GM21360 (cell line): ENCODE measurements at regions not wholly inside any gene's neighbourhood (a gene's known extent, or its start where the extent isn't known, plus 50 kb on each side); places are given as distances from the start of the nearest gene placed in this dataset.
"Not testable (repeated sequence)": the region's sequence is repeated elsewhere in the genome, so short reads cannot be mapped to it uniquely, and the experiment has no call there.

Source experiments
- ATAC-seq: cut with Tn5 transposase; IDR thresholded peaks from one replicate; pipeline ENCODE4 v1.9.1; 2021; ENCODE audit warnings: mild to moderate bottlenecking, moderate library complexity; ENCODE audit not compliant: unreplicated experiment

- no peak for ATAC-seq
These were observed 169.2 kb downstream of the SQOR start for GRCh38 chr15:45804028-45804427.

GRCh38 chr15:45810201-45810600 is 175.4 kb downstream of the SQOR start:
- no peak for ATAC-seq

DNA sequence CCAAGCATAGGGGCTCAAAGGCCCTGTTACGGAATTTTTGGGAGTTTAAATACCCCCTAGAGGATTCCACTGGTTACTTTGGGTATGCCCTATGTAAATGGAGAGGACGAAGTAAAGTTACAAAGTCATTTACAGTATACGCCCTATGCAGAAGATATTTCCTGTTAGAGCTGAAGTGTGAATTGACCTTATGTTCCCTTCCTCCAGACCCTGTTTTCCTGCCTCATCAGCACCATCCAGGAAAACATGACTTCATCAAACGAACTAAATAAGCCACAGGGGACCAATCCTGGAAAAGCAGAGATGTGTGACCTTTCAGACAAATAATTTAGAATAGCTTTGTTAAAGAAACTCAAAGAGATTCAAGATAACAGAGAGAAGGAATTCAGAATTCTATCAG is 177.4 kb downstream of the SQOR start:
- no peak for ATAC-seq

- not testable (repeated sequence) for ATAC-seq
These were observed 182.7 kb downstream of the SQOR start for GRCh38 chr15:45817578-45817977.

DNA sequence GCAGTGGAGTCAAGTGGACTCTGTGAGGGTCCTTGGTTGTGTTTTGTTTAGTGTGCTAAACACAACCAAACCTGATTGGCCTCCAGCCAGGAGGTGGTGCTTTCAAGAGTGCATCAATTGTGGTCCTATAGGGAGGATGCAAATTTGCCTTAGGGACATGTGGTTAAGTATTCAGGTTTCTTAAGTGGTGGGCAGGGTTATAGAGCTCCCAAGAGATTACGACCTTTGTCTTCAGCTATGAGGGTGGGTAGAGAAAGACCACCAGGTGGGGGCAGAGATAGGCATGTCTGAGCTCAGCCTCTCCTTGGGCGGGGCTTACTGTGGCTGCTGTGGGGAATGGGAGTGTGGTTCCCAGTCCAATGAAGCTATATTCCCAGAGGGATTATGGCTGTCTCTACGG is 186.6 kb downstream of the SQOR start:
- ATAC-seq, result no peak

DNA sequence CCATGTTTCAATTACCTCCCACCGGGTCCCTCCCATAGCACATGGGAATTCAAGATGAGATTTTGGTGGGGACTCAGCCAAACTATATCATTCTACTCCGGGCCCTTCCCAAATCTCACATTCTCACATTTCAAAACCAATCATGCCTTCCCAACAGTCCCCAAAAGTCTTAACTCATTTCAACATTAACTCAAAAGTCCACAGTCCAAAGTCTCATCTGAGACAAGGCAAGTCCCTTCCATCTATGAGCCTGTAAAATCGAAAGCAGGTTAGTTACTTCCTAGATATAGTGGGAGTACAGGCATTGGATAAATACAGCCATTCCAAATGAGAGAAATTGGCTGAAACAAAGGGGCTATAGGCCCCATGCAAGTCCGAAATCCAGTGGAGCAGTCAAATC is 188.1 kb downstream of the SQOR start:
- ATAC-seq, result not testable (repeated sequence)

DNA sequence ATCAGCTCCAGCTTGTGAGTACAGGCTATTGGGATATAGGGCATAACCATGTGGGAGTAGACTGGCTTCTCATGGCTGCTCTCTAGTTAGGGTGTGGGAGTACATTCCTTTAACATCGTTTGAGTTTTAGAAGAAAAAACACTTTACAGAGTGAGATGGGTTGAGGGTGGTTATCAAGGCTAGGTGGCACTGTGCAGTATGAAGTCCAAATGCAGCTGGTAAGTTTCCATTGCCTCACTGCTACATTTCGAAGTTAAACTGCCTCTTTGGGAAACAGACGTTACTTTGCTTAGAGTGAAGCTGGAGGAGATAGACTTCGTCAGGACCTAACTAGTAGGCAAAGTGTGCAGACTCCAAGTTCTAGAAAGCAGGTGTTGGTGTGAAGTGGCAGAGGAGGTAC is 192.4 kb downstream of the SQOR start:
- ATAC-seq, result no peak

GRCh38 chr15:45827766-45828165 is 192.9 kb downstream of the SQOR start:
- no peak for ATAC-seq

GRCh38 chr15:45829336-45830153 is 194.7 kb downstream of the SQOR start:
- ATAC-seq, result no peak

DNA sequence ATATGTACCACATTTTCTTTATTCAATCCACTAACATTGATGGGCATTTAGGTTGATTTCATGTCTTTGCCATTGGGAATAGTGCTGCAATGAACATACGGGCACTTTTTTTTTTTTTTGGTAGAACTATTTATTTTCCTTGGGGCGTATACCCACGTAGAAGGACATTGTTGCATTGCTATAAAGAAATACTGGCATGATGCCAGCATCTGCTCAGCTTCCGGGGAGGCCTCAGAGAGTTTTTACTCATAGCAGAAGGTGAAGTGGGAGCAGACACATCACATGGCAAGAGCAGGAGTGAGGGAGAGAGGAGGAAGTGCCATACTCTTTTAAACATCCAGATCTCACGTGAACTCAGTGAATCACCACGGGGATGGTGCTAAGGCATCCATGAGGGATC is 197.0 kb downstream of the SQOR start:
- no peak for ATAC-seq

DNA sequence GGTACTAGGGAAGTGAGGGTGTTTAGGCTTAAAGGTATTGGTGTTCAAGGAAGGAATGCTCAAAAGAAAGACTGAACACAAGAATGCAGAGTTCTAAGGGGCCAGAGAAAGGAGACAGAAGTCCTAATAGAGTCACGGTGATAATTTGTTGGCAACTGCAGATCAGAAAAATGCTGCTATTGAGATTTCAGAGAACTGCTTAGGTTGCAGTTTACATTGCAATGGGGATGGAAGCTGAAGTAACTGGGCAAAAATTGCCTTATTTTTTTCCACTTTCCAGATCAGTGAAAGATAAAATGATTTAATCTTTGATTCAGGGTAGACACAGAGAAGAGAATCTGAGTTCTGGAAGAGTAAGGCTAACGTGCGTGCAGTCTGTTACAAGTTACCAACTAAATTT is 199.8 kb downstream of the SQOR start:
- no peak for ATAC-seq

DNA sequence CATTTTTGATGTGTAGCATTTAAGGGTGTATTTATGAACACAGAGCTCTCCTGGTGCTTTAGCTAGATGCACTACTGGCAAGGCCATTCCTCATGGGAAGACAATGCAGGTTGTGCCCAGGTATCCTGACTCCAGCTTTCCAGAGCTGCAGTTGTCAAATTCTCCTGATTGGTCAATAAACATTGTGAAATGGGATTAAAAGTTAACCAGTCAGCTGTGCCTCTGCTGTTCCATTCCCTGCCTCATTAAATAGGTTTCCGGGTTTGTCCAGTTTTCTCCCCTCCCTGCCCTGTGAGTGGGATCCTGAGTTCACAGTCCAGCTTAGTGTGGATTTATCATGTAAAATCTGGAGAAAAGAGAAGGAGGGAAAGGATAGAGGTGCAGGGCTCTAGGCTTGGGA is 207.3 kb downstream of the SQOR start:
- ATAC-seq, result no peak

DNA sequence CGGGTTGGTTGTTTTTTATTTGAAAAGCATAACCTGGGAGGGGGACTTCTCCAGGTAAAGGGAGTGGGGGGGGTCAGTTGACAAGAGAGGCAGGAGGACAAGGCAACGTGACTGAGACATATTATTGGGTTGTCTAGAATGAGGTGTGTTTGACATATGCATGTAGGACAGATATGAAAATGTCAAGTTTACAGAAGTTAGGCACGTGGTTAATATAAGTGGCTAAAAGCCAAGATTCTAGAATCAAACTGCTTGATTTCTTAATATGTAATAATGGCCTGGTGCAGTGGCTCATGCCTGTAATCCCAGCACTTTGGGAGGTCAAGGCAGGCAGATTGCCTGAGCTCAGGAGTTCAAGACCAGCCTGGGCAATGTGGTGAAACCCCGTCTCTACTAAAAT is 212.8 kb downstream of the SQOR start:
- no peak for ATAC-seq

GRCh38 chr15:45849136-45849535 is 214.3 kb downstream of the SQOR start:
- ATAC-seq, result no peak

DNA sequence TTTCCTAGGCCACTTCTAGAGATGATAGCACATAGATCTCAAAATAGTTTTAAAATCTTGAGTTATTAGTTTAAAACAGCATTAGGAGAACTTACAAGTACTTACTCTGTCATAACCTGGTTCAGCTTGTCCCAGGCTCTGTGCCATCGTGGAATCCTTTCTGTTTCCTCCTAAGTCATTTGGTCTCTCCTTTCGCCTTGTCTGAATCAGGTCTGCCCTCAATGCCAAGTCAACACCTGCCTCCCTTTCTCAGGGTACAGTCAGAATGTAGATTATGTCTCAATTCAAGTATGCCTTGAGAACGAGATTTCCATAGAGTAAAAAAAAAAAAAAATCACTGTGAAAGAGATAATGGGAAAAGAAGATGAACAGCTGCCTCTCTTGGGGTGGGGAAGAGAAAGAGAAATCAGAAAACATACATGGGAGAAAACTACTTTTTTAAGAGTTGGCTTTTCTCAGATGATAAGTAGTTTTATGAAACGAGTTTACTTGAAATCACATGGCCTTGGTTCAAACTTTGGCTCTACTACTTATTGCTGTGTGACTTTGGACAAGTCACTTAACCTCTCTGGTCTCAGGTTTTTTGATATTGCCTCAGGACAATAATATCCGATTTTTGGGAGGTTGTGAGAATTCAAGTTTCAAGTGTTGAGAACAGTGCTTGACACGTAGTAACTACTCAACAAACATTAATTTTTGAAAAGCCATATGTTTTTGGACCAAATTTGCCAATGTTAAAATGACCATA is 219.8 kb downstream of the SQOR start:
- ATAC-seq, result no peak

DNA sequence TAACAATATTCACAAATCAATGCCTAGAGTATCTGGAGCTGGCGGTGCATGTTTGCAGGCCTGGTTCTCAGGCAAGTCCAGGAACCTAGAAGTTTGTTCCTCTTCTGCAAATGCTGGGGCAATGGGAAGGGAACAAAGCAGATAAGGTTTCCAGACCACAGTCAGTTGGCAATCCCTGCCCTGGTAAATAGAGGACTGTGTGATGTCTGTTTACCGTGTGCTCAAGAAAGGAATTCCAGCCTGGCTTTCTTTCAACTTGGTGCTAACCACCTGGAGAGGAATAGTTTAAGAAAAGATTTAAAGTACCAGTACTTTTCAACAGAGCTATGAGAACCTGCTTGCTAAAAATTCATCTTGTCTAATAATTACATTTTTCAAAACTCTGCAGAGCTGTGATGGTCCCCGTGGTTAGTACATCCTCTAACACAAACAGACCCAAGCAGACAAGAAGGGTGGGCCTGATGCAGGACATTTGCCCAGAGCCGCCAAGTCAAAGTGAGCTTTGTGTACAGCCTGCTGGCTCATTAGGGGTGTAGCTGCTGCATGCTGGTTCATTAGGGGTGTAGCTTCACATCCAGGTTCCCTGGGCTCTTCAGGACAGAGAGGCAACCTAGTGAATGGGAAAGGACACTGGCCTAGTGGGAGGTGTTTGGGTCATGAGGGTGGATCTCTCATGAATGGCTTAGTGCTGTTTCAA is 220.5 kb downstream of the SQOR start:
- ATAC-seq, result no peak

- ATAC-seq, result no peak
These were observed 221.2 kb downstream of the SQOR start for GRCh38 chr15:45855907-45856579.

DNA sequence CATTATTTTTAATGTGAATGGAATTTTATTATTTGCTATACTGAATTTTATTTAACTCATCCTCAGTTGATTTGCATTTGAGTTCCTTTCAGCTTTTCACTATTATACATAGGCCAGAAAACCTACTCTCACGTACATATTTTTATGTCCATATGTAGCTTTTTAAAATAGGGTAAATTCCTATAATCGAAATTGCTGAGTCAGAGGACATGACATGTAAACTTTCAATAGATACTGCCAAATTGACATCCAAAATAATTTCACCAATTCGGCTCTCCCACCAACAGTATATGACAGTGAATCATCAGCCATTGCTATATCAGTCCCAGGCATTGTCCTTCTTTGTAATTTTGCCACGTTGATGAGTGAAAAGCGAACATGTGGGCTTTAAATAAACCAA is 222.5 kb downstream of the SQOR start:
- no peak for ATAC-seq

DNA sequence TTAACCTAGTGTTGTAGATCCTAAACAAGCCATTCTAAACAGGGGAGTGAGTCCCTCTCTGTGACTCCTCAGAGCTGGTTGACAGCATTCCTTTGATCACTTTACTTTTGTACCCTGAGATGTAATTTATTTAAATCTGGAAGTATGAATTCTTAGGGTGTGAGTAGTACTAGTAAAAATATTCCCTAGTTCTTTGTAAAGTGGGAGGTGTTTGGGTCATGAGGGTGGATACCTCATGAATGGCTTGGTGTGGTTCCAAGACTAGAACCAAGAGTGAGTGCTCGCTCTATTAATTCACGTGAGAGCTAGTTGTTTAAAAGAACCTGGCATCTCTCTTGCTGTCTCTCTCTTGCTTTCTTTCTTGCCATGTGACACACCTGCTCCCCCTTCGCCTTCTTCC is 223.7 kb downstream of the SQOR start:
- ATAC-seq, result no peak

- ATAC-seq, result no peak
These were observed 227.2 kb downstream of the SQOR start for GRCh38 chr15:45862034-45862433.

DNA sequence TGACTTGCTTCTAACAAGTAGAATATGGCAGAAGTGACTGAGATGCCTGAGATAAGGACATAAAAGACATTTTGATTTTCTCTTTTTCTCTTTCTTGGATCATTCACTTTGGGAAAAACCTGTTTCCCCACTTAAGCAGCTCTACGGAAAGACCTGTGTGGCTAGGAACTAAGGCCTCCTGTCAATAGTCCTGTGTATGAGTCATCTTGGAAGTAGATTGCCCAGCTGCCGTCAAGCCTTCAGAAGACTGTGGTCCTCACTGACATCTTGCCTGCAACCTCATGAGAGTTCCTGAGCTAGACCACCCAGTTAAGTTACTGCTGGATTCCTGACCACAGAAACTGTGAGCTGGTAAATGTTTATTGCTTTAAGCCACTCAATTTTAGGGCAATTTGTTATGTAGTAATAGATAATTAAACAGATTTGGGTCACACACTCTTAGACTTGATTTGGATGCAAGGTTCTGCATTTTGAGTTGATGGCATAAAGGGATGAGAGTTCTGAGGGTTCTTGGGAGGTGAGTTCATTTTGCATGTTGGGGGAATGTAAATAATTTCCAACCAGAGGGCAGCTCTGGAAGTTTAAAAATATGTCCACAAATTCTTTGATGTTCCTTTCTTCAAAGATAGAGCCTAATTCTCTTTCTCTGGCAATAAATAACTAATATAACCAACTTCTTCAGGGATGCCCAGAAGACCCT is 229.2 kb downstream of the SQOR start:
- no peak for ATAC-seq
